Activated CD4-positive, alpha-beta T cell treated with anti-CD3 and anti-CD28 coated beads, Interleukin-2, Interleukin-4, amounts not matched to agents 100 ng/mL and 50 ng/mL, durations not matched to agents 16 hours and 8 hours (primary cell): ENCODE measurements at regions not wholly inside any gene's neighbourhood (a gene's known extent, or its start where the extent isn't known, plus 50 kb on each side); places are given as distances from the start of the nearest gene placed in this dataset.
"Not testable (repeated sequence)": the region's sequence is repeated elsewhere in the genome, so short reads cannot be mapped to it uniquely, and the experiment has no call there.

Source experiments
- DNase-seq: peaks from one replicate; pipeline ENCODE4 v3.0.0-alpha.2; 2020; ENCODE audit warnings: low spot score

DNA sequence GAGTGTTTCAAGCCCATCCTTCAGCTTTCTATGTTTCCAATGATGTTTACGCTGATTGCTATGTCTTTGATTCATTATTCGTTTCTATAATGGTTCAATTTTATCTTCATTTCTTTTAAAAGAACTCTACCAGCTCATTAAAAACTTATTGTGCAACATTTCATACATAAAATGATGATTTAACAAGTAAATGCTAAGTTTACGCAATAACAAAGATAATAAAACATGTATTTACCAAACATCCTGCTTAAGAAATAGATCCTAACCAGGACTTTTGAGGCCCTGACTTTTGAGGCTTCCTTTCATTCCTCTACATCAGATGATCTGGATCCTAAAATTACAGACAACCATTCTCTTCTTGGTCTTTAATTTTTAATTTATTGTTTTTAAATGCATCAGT, 86.5 kb upstream of the DLGAP1 start:
- DNase-seq, result no peak

DNA sequence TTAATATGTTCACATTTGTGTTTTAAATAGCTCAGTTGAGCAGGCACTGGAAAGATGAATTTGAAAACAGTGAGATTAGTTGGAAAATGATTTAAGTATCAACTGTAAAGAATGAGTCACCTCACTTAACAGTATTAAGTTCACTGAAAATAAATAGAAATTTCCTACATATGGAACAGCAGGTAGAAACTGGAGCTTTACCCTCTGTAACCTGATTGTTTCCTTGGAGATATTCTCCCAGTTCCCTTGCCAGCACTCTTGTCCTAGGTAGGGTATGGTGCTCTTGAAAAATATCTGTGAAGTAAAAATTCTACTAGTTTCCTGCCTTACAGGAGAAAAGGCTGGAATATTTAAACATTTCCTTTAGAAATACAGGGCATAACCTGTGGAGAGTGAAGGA, 81.3 kb upstream of the DLGAP1 start:
- DNase-seq, result no peak

DNA sequence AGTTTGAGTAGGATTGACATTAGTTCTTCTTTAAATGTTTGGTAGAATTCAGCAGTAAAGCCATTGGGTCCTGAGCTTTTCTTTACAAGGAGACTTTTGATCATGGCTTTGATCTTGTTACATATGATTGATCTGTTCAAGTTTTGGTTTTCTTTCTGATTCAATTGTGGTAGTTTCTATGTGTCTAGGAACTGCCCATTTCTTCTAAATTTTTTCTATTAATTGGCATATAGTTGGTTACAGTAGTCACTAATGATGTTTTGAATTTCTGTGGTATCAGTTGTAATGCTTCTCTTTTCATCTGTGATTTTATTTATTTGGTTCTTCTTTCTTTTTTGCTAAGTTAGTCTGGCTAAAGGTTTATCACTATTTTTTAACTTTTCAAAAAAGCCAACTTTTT, 73.3 kb upstream of the DLGAP1 start:
- no peak for DNase-seq

DNA sequence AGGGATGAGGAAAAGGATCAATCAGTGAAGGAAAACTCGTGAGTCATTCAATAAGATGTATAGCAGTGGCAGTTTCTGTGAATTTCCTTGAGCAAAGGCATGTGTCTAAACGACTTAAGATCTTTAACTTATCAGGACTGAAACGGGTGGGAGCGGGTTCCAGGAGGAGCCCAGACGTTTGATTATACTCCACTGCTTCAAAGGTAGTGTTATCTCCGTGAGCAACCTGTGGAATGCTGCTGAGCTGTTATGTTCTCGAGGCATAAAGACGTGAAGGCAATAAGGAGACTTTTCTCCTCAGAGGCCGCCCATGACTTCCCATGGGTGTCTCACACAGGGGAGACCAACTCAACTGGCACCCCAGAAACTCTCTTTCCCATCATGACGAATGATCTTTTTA, 72.7 kb upstream of the DLGAP1 start:
- not testable (repeated sequence) for DNase-seq

DNA sequence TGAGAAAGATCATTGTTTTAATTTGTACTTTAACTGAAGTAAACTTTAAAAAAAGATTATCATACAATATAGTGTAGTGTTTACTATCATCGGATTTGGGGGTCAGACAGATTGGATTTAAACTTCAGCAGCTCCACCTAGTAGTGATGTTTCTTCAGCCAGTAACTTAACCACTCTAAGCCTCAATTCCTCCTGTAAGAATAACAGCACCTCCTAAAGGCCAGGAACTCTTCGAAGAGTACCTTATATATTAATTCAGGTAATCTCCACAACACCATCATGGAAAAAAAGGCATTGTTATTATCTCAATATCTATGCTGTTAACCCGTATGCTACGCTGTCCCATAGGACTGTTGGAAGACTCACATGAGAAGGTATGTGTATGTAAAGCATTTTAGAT, 69.0 kb upstream of the DLGAP1 start:
- no peak for DNase-seq

DNA sequence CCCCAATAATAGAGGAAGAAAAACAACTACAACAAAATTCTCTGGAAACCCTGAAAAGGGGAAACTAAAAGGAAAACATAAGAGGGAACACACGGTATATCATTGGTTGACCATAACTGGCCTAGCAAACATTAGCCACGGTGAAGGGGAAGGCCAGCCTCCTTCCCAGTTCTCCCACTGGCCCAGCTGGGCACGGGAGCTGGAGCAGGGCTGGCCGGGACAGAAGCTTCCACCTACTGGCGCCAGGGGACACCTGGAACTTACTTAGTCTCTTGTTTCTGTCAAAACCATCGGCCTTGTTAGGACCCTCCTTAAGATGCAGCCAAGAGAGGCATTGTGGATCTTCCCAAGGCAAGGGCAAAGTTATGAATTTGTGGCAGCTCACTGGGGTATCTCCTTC, 56.1 kb upstream of the DLGAP1 start:
- no peak for DNase-seq

DNA sequence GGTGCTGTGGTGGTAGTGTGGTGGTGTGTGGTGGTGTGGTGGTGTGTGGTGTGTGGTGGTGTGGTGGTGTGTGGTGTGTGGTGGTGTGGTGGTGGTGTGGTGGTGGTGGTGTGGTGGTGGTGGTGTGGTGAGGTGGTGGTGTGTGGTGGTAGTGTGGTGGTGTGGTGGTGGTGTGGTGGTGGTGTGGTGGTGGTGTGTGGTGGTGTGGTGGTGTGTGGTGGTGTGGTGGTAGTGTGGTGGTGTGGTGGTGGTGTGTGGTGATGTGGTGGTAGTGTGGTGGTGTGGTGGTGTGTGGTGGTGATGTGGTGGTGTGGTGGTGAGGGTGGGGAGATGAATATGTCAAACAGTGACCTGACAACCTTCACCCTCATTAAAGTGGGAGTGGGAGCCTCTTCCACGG, 55.6 kb upstream of the DLGAP1 start:
- no peak for DNase-seq

DNA sequence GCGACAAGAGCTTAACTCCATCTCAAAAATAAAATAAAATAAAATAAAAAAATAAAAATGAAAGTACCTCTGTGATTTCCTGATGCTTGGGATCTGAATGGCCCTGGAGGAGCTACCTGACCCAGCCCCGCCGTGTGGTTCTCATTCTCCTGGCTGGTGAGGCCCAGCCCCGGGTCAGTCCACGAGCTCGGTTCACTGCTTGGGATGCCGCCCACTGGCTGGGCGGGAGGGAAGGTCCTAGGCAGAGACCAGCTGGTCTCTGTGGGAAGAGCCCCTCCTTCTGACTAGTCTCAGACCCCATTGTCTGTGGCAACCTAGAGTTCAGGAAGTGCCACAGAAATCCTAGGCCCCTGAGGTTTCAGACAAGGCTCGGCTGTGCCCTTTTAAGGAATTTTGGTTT, 55.1 kb upstream of the DLGAP1 start:
- no peak for DNase-seq
